GM23248 (cell line): ENCODE measurements at regions not wholly inside any gene's neighbourhood (a gene's known extent, or its start where the extent isn't known, plus 50 kb on each side); places are given as distances from the start of the nearest gene placed in this dataset.
"Not testable (repeated sequence)": the region's sequence is repeated elsewhere in the genome, so short reads cannot be mapped to it uniquely, and the experiment has no call there.

Experiments used
- DNase-seq: peaks from one replicate; pipeline ENCODE4 v3.0.0-alpha.2; 2015
- H2AFZ ChIP-seq: fragments of 200-600 bp; sonication (generic); 2 replicates; pipeline ENCODE4 v1.6.1; 2016; ENCODE audit warnings: antibody characterized with exemption
- H3F3A ChIP-seq: fragments of 200-600 bp; sonication (generic); 2 replicates; pipeline ENCODE4 v1.6.1; 2016; ENCODE audit warnings: mild to moderate bottlenecking, antibody characterized with exemption, mixed run types; ENCODE audit not compliant: insufficient read depth
- H3K27ac ChIP-seq: fragments of 200-600 bp; sonication (generic); 2 replicates; pipeline ENCODE4 v1.5.1; 2016; ENCODE audit warnings: mild to moderate bottlenecking
- H3K27me3 ChIP-seq: fragments of 200-600 bp; sonication (generic); replicated peaks from 2 replicates; pipeline ENCODE4 v1.6.1; 2016; ENCODE audit warnings: mild to moderate bottlenecking; ENCODE audit not compliant: insufficient read depth
- H3K36me3 ChIP-seq: fragments of 200-600 bp; sonication (generic); 2 replicates; pipeline ENCODE4 v1.6.1; 2016; ENCODE audit warnings: low read depth, mild to moderate bottlenecking
- H3K4me1 ChIP-seq: fragments of 200-600 bp; sonication (generic); 2 replicates; pipeline ENCODE4 v1.6.1; 2016; ENCODE audit warnings: mild to moderate bottlenecking; ENCODE audit not compliant: insufficient read depth
- H3K4me2 ChIP-seq: fragments of 200-600 bp; sonication (generic); one replicate; pipeline ENCODE4 v1.6.1; 2016; ENCODE audit warnings: mild to moderate bottlenecking; ENCODE audit not compliant: unreplicated experiment
- H3K4me3 ChIP-seq: fragments of 200-600 bp; sonication (generic); 2 replicates; pipeline ENCODE4 v1.5.1; 2016; ENCODE audit warnings: mild to moderate bottlenecking
- H3K79me2 ChIP-seq: fragments of 200-600 bp; sonication (generic); 2 replicates; pipeline ENCODE4 v1.6.1; 2016; ENCODE audit warnings: mild to moderate bottlenecking; ENCODE audit not compliant: insufficient read depth
- H3K9ac ChIP-seq: fragments of 200-600 bp; sonication (generic); 2 replicates; pipeline ENCODE4 v1.6.1; 2016; ENCODE audit warnings: mild to moderate bottlenecking
- H3K9me2 ChIP-seq: fragments of 200-600 bp; sonication (generic); 2 replicates; pipeline ENCODE4 v1.6.1; 2016; ENCODE audit warnings: mixed run types, mild to moderate bottlenecking, moderate library complexity; ENCODE audit not compliant: insufficient read depth
- H3K9me3 ChIP-seq: fragments of 200-600 bp; sonication (generic); one replicate; pipeline ENCODE4 v1.6.1; 2017; ENCODE audit warnings: low read depth
- H4K20me1 ChIP-seq: fragments of 200-600 bp; sonication (generic); 2 replicates; pipeline ENCODE4 v1.6.0; 2016; ENCODE audit not compliant: insufficient read depth
- EZH2 ChIP-seq: fragments of 200-600 bp; sonication (generic); IDR thresholded peaks from 2 replicates; pipeline ENCODE4 v1.6.1; 2018; ENCODE audit warnings: antibody characterized with exemption, mild to moderate bottlenecking; ENCODE audit not compliant: insufficient read depth, poor library complexity, severe bottlenecking
- EZH2phosphoT487 ChIP-seq: fragments of 200-600 bp; sonication (generic); IDR thresholded peaks from 2 replicates; pipeline ENCODE4 v1.6.1; 2018; ENCODE audit warnings: antibody characterized with exemption, moderate library complexity, mild to moderate bottlenecking, low read depth; ENCODE audit not compliant: insufficient read depth
- WGBS, 2 experiments: methylation state at CpG; one replicate each; pipeline ENCODE4 v1.1.6; 2015 to 2017; ENCODE audit warnings: low lambda C conversion rate in 2 of 2, low coverage in 1 of 2; ENCODE audit errors: missing lambda C conversion rate in 2 of 2; 5-methylcytosine and 5-hydroxymethylcytosine counted together
- in situ Hi-C: fragments of 300-500 bp; cut with MboI; formaldehyde crosslinking; loops from 2 replicates; pipeline ENCODE4 v1.15.0; 2020

GRCh38 chr18:21979759-21980158 is 189.6 kb upstream of the GATA6 start:
- in situ Hi-C loops = loop anchor here (25.0 kb wide), 1 partner anchor 583 kb away; no protein-coding TSS in a partner anchor
- H3K4me1 ChIP-seq = no peaks in the 10 kb centered on the region
- no peak for DNase-seq
- H3F3A ChIP-seq = no peaks in the 10 kb centered on the region
- TF ChIP-seq EZH2 (no peak), EZH2phosphoT487 (no peak)
- H3K9ac ChIP-seq = no peak overlapping the region
- 43 to 55% methylated on average over 1 of the region's 1 CpG for WGBS, 2 experiments
- H3K79me2 ChIP-seq = no peaks in the 10 kb centered on the region
- peaks cover 6% of the 10 kb centered on the region; the same call in 1 of the 2 replicates for H3K27me3 ChIP-seq
- H3K27ac ChIP-seq = no peak overlapping the region
- no peaks in the 10 kb centered on the region for H3K9me2 ChIP-seq
- no peaks in the 10 kb centered on the region for H3K36me3 ChIP-seq
- H3K4me2 ChIP-seq = no peak overlapping the region
- H3K4me3 ChIP-seq = no peak overlapping the region
- no peaks in the 10 kb centered on the region for H3K9me3 ChIP-seq
- no peak overlapping the region for H2AFZ ChIP-seq
- no peaks in the 10 kb centered on the region for H4K20me1 ChIP-seq

DNA sequence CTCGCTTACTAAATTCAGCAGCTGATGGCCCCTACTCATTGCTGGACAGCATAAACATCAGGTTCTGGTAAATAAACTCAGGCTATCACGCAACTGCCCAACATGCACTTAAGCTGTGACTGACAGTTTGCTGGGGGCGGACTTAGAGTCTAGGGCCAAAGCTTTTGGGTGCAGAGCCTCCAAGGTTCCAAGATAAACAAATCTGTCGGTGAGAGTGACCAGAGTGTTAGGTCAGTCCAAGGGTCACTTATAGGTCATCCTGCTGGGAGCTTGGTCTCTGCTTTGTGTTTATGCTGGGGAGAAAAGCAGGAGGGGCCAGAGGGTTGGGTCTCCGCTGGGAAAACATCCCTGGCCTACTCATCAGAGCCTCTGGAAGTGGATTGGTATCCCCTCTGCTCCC is 188.6 kb upstream of the GATA6 start:
- no peak overlapping the region for H3K9ac ChIP-seq
- TF ChIP-seq EZH2 (no peak), EZH2phosphoT487 (no peak)

GRCh38 chr18:21981489-21981888 is 187.9 kb upstream of the GATA6 start:
- in situ Hi-C loops = loop anchor here (25.0 kb wide), 1 partner anchor 581 kb away; no protein-coding TSS in a partner anchor
- not testable (repeated sequence) for H3K27me3 ChIP-seq, H3K36me3 ChIP-seq, H3F3A ChIP-seq, H3K4me3 ChIP-seq, DNase-seq, H4K20me1 ChIP-seq, H2AFZ ChIP-seq, H3K4me2 ChIP-seq, H3K4me1 ChIP-seq, H3K9ac ChIP-seq, H3K9me3 ChIP-seq, H3K9me2 ChIP-seq, H3K27ac ChIP-seq, H3K79me2 ChIP-seq
- 67 to 70% methylated on average over 9 to 11 of the region's 11 CpGs for WGBS, 2 experiments

More for the DNA sequence above, 188.6 kb upstream of the GATA6 start:
- Histone ChIP-seq H3K4me1 (no peaks in the 10 kb centered on the region), H3K9me2 (no peaks in the 10 kb centered on the region), H3K9me3 (no peaks in the 10 kb centered on the region), H3K4me2 (no peak overlapping the region), H3F3A (no peaks in the 10 kb centered on the region), H3K79me2 (no peaks in the 10 kb centered on the region), H4K20me1 (no peaks in the 10 kb centered on the region), H3K27me3 (peaks cover 10% of the 10 kb centered on the region; the same call in 1 of the 2 replicates), H3K36me3 (no peaks in the 10 kb centered on the region), H3K27ac (no peak overlapping the region), H3K4me3 (no peak overlapping the region), H2AFZ (no peak overlapping the region)
- DNase-seq = no peak
- in situ Hi-C loops = loop anchor here (25.0 kb wide), 1 partner anchor 582 kb away; no protein-coding TSS in a partner anchor
- WGBS, 2 experiments = 26 to 34% methylated on average over 5 of the region's 5 CpGs

- Histone ChIP-seq H3K27me3 (peaks cover 25% of the 10 kb centered on the region; the same call in 1 of the 2 replicates), H3K27ac (no peak overlapping the region), H3K36me3 (no peaks in the 10 kb centered on the region), H3K79me2 (no peaks in the 10 kb centered on the region), H2AFZ (no peak overlapping the region), H3K9me3 (no peaks in the 10 kb centered on the region), H3F3A (no peaks in the 10 kb centered on the region), H4K20me1 (no peaks in the 10 kb centered on the region), H3K4me1 (no peaks in the 10 kb centered on the region), H3K4me3 (no peak overlapping the region), H3K4me2 (no peak overlapping the region), H3K9me2 (no peaks in the 10 kb centered on the region), H3K9ac (no peak overlapping the region)
- TF ChIP-seq EZH2 (no peak), EZH2phosphoT487 (no peak)
- 0 to 5% methylated on average over 1 of the region's 1 CpG for WGBS, 2 experiments
- no peak for DNase-seq
- in situ Hi-C loops = loop anchor here (25.0 kb wide), 1 partner anchor 571 kb away; no protein-coding TSS in a partner anchor
Measured at GRCh38 chr18:21991081-21991534, 178.3 kb upstream of the GATA6 start.

GRCh38 chr18:21991886-21992285 is 177.5 kb upstream of the GATA6 start:
- no peak overlapping the region for H3K27ac ChIP-seq
- WGBS, 2 experiments = 44 to 49% methylated on average over 6 of the region's 6 CpGs
- H3K9ac ChIP-seq = no peak overlapping the region
- no peaks in the 10 kb centered on the region for H3K36me3 ChIP-seq
- no peak overlapping the region for H2AFZ ChIP-seq
- no peak overlapping the region for H3K4me2 ChIP-seq
- peaks cover 25% of the 10 kb centered on the region; the same call in 1 of the 2 replicates for H3K27me3 ChIP-seq
- H3K4me1 ChIP-seq = no peaks in the 10 kb centered on the region
- in situ Hi-C loops = loop anchor here (25.0 kb wide), 1 partner anchor 570 kb away; no protein-coding TSS in a partner anchor
- H3F3A ChIP-seq = no peaks in the 10 kb centered on the region
- no peaks in the 10 kb centered on the region for H4K20me1 ChIP-seq
- DNase-seq = no peak
- no peaks in the 10 kb centered on the region for H3K9me3 ChIP-seq
- TF ChIP-seq EZH2phosphoT487 (no peak), EZH2 (no peak)
- no peaks in the 10 kb centered on the region for H3K79me2 ChIP-seq
- no peak overlapping the region for H3K4me3 ChIP-seq
- no peaks in the 10 kb centered on the region for H3K9me2 ChIP-seq
